Esophagus (tissue), 2 donors: ENCODE measurements at regions not wholly inside any gene's neighbourhood (a gene's known extent, or its start where the extent isn't known, plus 50 kb on each side); places are given as distances from the start of the nearest gene placed in this dataset.

Experiments used
- H3K27ac ChIP-seq, 2 donors: one replicate each; pipeline ENCODE4 v1.5.1; 2013; ENCODE audit warnings: low read depth in 2 of 2, mild to moderate bottlenecking in 2 of 2, inconsistent platforms in 1 of 2, low read length in 1 of 2, moderate library complexity in 1 of 2
- H3K27me3 ChIP-seq, 2 donors: one replicate each; pipeline ENCODE4 v1.6.1; 2013; ENCODE audit warnings: low read length in 2 of 2, control low read depth in 1 of 2, mild to moderate bottlenecking in 1 of 2; ENCODE audit not compliant: insufficient read depth in 2 of 2, control insufficient read depth in 1 of 2
- H3K36me3 ChIP-seq, 2 donors: one replicate each; pipeline ENCODE4 v1.6.1; 2013; ENCODE audit warnings: low read length in 1 of 2; ENCODE audit not compliant: control insufficient read depth in 2 of 2, insufficient read depth in 2 of 2
- H3K4me1 ChIP-seq, 2 donors: one replicate each; pipeline ENCODE4 v1.6.1; 2013; ENCODE audit warnings: low read length in 1 of 2; ENCODE audit not compliant: control insufficient read depth in 2 of 2, insufficient read depth in 2 of 2
- H3K4me3 ChIP-seq, 2 donors: one replicate each; pipeline ENCODE4 v1.5.1; 2013; ENCODE audit warnings: low read length in 2 of 2, mild to moderate bottlenecking in 2 of 2, low read depth in 1 of 2, moderate library complexity in 1 of 2
- H3K9me3 ChIP-seq, 2 donors: one replicate each; pipeline ENCODE4 v1.6.1; 2013; ENCODE audit warnings: mild to moderate bottlenecking in 2 of 2, low read depth in 1 of 2, low read length in 1 of 2, moderate library complexity in 1 of 2; ENCODE audit not compliant: control insufficient read depth in 2 of 2, insufficient read depth in 1 of 2
- WGBS, 2 donors: extraction: QIAGEN DNeasy Blood & Tissue Kit; methylation state at CpG; one replicate each; pipeline ENCODE4 v1.1.7; 2013; 5-methylcytosine and 5-hydroxymethylcytosine counted together
- donor health status: healthy with polysubstance abuse.
- donor health status: Bipolar disorder and iron deficiency.

DNA sequence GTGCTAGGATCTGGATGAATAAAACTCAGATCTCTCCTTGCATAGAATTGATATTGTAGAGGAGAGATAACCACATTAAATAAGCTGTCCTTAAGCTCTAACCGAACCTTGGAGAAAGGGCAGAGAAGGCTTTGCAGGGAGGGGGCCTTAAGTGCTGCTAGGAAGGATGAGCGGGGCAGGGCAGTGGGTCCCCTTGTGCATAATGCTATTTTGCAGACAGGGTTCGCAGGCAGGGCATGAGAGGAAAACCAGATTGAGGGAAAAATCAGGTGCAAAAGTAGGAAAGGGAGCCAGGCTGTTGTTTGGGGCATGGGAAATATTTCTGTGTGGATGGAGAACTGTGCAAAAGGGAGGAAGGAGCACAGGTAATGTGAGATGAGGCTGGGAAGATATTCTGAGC, 383.0 kb upstream of the JARID2 start:
- Histone ChIP-seq H3K36me3 (no peaks in the 10 kb centered on the region), H3K4me3 (no peak overlapping the region), H3K27me3 (no peaks in the 10 kb centered on the region), H3K27ac (no peak overlapping the region), H3K9me3 (no peaks in the 10 kb centered on the region), H3K4me1 (no peaks in the 10 kb centered on the region)
- WGBS, 2 donors: 96 to 97% methylated on average over 3 of the region's 3 CpGs

DNA sequence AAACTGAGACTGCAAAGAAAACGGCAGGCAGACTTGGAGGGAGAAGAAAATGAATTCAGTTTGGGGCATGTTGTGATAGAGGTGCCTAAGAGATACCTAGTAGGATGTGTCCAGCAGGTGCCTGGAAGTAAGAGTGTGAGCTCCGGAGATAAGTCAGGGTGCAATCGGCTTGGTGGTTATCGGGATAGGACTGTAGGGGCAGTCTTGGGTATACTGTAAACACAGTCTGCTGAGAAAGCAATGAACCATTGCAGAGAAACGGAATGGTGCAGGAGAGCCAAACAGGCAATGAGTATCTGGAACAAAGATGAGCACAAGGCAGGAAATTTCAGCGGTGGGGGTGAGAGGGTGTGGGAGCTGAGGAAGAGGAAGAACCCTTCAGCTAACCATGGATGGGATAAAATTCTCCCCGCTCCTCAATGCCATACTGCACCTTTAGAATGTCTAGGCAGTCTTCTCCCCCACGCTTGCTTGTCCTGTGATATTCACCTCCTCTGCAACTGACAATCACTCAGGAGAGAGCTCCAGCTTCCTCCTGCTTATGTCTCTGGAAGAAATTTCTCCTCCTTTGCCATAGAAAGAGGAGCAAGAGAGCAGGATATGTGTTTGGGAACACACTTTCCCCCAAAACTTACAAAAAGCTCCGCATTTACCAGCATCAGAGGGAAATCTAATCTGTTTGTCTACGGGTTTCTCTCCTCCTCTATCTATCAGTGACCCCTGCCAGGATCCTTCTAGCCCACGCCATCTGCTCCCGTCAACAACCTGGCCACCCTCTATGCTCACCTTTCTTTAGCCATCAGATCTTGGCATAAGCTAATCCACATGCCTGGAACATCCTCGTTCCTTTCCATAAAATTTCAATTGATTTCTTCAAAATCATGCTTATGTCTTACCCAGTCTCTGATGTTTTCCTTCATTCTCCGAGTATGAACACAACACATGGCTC, 381.7 kb upstream of the JARID2 start:
- Histone ChIP-seq H3K36me3 (no peaks in the 10 kb centered on the region), H3K4me3 (no peak overlapping the region), H3K4me1 (no peaks in the 10 kb centered on the region), H3K9me3 (no peaks in the 10 kb centered on the region), H3K27ac (no peak overlapping the region), H3K27me3 (no peaks in the 10 kb centered on the region)
- 73 to 81% methylated on average over 14 of the region's 14 CpGs for WGBS, 2 donors

DNA sequence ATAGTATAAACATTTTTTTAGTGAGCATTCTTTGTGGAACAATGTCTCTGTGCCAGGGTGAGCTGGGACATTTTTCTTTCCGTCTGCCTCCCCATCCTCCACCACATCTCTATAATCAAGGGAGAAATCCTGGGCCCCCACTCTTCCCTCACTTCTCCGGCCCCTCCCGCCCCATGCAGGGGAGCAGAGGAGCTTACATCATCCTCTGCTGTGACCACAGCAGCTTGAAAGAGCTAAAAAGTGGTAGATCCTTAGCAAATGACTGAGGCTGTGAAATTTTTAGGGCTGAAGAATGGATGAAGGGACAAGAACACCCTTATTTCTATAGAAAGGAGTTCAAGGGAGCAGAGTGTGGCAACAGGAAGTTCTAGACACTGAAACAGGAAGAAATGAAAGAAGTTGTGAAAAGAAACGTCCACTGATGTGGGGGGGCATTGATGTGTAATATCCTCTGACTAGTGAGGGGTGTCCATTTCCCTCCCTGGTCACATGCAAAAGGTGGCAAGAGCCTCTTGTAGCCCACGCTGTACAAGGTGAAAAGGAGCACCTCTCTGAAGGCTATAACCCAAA, 380.3 kb upstream of the JARID2 start:
- no peaks in the 10 kb centered on the region for H3K36me3 ChIP-seq
- H3K4me1 ChIP-seq: no peaks in the 10 kb centered on the region
- H3K4me3 ChIP-seq: no peak overlapping the region
- WGBS, 2 donors: 69% methylated on average over 5 of the region's 5 CpGs
- H3K27me3 ChIP-seq: no peaks in the 10 kb centered on the region
- H3K27ac ChIP-seq: no peak overlapping the region
- H3K9me3 ChIP-seq: no peaks in the 10 kb centered on the region

- H3K9me3 ChIP-seq: no peaks in the 10 kb centered on the region
- no peaks in the 10 kb centered on the region for H3K36me3 ChIP-seq
- H3K4me3 ChIP-seq: no peak overlapping the region
- H3K4me1 ChIP-seq: no peaks in the 10 kb centered on the region
- H3K27me3 ChIP-seq: no peaks in the 10 kb centered on the region
- H3K27ac ChIP-seq: no peak overlapping the region
- 88 to 91% methylated on average over 1 of the region's 1 CpG for WGBS, 2 donors
Observed at GRCh38 chr6:14867802-14868201, 378.1 kb upstream of the JARID2 start.

DNA sequence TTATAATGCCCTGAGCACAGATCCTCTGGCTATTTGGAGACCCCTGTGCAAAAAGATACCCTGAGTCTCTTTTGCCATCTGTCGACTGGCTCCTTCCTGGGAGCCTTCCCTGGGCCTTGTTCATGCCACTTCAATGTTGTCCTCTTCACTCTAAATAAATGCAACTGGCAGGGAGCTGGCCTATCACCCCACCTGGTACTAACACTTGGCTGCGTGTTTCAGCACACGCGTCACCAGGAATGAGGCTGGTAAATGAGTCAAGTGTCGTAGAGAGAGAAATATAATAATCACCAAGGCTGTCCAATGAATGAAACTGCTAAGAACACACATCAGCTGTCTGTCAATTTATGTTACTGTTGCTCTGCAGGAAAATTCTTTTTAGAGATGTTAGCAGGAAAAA, 374.6 kb upstream of the JARID2 start:
- H3K9me3 ChIP-seq: no peaks in the 10 kb centered on the region
- no peak overlapping the region for H3K27ac ChIP-seq
- H3K4me3 ChIP-seq: no peak overlapping the region
- H3K4me1 ChIP-seq: no peaks in the 10 kb centered on the region
- H3K36me3 ChIP-seq: no peaks in the 10 kb centered on the region
- WGBS, 2 donors: 92 to 95% methylated on average over 5 of the region's 5 CpGs
- no peaks in the 10 kb centered on the region for H3K27me3 ChIP-seq

- H3K4me3 ChIP-seq: no peak overlapping the region
Observed at GRCh38 chr6:14873101-14873500, 372.8 kb upstream of the JARID2 start.

GRCh38 chr6:14873781-14874441, 372.0 kb upstream of the JARID2 start:
- Histone ChIP-seq H3K9me3 (no peaks in the 10 kb centered on the region), H3K4me3 (no peak overlapping the region), H3K4me1 (peaks cover 0 to 2% of the 10 kb centered on the region in 2 donors), H3K36me3 (no peaks in the 10 kb centered on the region), H3K27ac (no peak overlapping the region), H3K27me3 (no peaks in the 10 kb centered on the region)
- 68 to 88% methylated on average over 3 of the region's 3 CpGs for WGBS, 2 donors

More at GRCh38 chr6:14873101-14873500, 372.8 kb upstream of the JARID2 start:
- H3K4me1 ChIP-seq: peaks cover 0 to 2% of the 10 kb centered on the region in 2 donors
- no peaks in the 10 kb centered on the region for H3K9me3 ChIP-seq
- H3K36me3 ChIP-seq: no peaks in the 10 kb centered on the region
- no peak overlapping the region for H3K27ac ChIP-seq
- WGBS, 2 donors: 76 to 79% methylated on average over 2 of the region's 2 CpGs
- H3K27me3 ChIP-seq: no peaks in the 10 kb centered on the region

GRCh38 chr6:14874975-14875480, 370.8 kb upstream of the JARID2 start:
- WGBS, 2 donors: 86 to 89% methylated on average over 4 of the region's 4 CpGs
- H3K4me3 ChIP-seq: no peak overlapping the region
- no peaks in the 10 kb centered on the region for H3K9me3 ChIP-seq
- H3K4me1 ChIP-seq: peaks cover 0 to 2% of the 10 kb centered on the region in 2 donors
- no peaks in the 10 kb centered on the region for H3K27me3 ChIP-seq
- no peaks in the 10 kb centered on the region for H3K36me3 ChIP-seq
- no peak overlapping the region for H3K27ac ChIP-seq

- no peak overlapping the region for H3K27ac ChIP-seq
- H3K4me3 ChIP-seq: no peak overlapping the region
- no peaks in the 10 kb centered on the region for H3K27me3 ChIP-seq
- H3K9me3 ChIP-seq: no peaks in the 10 kb centered on the region
- 80 to 83% methylated on average over 6 of the region's 6 CpGs for WGBS, 2 donors
- peaks cover 0 to 2% of the 10 kb centered on the region in 2 donors for H3K4me1 ChIP-seq
- no peaks in the 10 kb centered on the region for H3K36me3 ChIP-seq
Observed at GRCh38 chr6:14875481-14876063, 370.3 kb upstream of the JARID2 start.
